GM19463 (cell line): ENCODE measurements at regions not wholly inside any gene's neighbourhood (a gene's known extent, or its start where the extent isn't known, plus 50 kb on each side); places are given as distances from the start of the nearest gene placed in this dataset.

Experiments
- ATAC-seq: cut with Tn5 transposase; IDR thresholded peaks from one replicate; pipeline ENCODE4 v1.9.1; 2021; ENCODE audit warnings: mild to moderate bottlenecking, moderate library complexity; ENCODE audit not compliant: unreplicated experiment

GRCh38 chr12:107462428-107463332 lies 222.9 kb upstream of the PWP1 start:
- no peak for ATAC-seq

- no peak for ATAC-seq
Measured at GRCh38 chr12:107464644-107465043, 221.0 kb upstream of the PWP1 start.

DNA sequence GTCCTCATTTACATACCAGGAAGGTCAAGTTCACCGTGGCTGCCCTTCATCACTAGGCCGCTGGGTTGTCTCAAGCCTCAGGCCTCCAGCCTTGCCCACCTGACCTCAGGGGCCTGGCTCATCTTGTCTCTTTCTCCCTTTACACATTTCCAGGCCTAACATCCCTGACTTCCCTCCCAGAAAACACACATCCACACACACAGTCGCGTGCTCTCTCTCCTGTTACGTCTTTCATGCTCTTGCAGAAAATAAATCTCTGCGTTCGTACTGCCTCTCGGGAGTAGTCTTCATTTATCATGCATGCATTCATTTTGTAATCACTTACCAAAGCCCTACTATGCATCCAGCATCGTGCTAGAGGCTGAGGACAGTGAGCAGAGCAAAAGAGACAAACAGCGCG lies 220.0 kb upstream of the PWP1 start:
- ATAC-seq: no peak

GRCh38 chr12:107467716-107468115 lies 217.9 kb upstream of the PWP1 start:
- ATAC-seq: no peak

GRCh38 chr12:107468182-107468581 lies 217.4 kb upstream of the PWP1 start:
- no peak for ATAC-seq

- ATAC-seq: no peak
Measured at GRCh38 chr12:107469011-107469410, 216.6 kb upstream of the PWP1 start.

DNA sequence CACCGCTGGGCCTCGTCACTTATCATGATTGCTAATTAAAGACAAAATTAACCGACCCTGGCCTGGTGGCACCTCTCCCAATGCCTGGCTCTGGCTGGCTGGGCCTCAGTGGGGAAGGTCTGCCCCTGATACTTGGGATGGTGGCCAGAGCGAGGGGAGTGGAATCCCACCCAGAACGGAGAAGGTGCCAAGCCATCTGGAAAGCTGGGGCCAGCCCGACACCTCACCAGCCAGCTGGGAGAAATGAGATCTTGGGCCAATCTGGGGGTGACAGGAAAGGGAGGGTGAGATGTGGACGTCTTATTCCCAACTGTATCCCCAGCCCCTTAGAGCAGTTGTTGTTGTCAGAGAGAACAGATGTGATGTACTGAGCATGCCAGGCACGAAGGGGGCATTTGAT lies 215.0 kb upstream of the PWP1 start:
- no peak for ATAC-seq

GRCh38 chr12:107472308-107472707 lies 213.3 kb upstream of the PWP1 start:
- no peak for ATAC-seq

DNA sequence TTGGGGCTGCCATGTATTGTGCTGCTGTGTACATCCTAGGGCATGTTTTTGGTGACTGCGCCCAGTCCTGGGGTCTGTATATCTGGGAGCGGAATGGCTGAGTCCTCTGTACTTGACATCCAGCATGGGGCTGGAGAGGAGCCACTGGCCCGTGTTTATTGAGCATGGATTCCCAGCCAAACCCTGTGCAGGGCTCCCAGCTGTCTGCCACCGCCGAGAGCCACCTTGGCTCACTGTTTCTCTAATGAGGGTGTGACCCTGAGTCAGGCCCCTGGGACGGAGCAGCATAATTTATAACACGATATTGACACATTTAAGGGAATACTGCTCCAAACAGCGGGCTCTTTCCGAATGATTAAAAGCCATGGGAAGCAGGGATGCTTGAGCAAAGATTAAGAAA lies 211.5 kb upstream of the PWP1 start:
- ATAC-seq: no peak

DNA sequence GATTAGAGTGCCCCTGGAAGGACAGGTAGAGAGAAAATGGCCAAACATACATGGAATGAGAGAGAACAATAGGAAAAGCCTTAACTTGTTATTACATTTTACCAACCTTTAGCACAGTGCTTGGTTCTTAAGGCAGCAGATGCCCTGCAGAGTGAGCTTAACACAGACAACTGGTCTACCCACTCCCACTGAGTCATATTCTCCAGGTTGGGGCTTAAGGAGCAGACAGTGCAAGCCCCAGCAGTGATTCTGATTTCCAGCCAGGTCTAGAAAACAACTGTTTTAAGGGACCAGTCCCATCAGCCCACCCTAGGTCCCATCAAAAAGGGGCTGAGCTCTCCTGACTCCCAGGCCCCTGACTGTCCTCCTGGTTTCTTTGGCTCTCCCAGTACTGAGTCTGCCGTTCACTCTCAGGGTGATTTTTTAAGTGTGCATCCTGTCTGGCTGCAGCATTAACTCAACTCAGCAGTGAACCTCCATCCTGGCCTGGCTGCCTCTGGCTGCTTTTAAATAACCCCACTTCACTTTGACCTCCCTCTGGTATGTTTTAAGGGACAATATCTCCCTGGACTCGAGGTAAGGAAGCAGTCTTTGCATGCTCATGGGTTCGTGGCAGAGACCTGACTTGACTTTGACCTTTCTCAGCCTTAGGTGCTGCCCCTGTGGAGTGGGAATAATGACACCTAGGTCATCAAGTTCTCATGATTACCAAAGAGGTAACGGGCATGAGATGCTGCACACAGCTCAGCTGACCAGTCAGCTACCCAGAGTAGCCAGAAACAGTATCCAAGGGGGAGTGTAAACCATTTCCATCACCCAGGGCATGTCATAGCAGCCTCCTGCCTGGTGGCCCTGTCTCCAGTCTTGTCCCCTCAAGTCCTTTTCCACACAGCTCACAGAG lies 210.7 kb upstream of the PWP1 start:
- ATAC-seq: no peak

- ATAC-seq: no peak
Measured at GRCh38 chr12:107475900-107476299, 209.7 kb upstream of the PWP1 start.

GRCh38 chr12:107477018-107477417 lies 208.6 kb upstream of the PWP1 start:
- no peak for ATAC-seq

DNA sequence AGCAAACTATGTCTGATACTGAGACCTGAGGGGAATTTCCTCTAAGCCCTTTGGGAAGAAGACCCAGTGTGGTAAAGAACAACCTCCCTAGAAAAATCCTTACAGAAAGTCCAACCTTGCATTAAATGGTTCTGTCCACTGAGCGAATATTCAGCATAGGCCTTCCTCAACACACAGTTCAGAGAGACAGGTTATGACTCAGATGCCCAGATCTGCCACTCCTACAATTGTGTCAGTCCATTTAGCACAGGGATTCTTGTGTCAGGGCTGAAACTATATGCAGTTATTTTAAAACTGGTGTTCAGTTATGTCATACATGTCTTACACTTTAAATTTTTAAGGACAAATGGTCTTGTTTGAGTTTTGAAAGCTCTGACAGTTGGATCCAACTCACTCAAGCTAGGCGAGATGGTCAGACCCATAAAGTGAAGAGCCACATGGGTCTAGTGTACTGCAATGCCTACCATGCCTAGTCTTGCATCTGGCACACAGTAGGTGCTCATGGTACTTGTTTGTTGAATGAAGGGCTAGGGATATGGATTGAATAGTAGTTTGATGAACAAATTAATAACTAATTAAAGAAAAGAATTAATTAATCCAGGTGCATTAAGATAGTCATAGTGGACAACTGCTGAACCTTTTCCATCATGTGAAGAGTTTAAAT lies 207.5 kb upstream of the PWP1 start:
- ATAC-seq: no peak

- ATAC-seq: no peak
Measured at GRCh38 chr12:107478881-107479280, 206.7 kb upstream of the PWP1 start.

DNA sequence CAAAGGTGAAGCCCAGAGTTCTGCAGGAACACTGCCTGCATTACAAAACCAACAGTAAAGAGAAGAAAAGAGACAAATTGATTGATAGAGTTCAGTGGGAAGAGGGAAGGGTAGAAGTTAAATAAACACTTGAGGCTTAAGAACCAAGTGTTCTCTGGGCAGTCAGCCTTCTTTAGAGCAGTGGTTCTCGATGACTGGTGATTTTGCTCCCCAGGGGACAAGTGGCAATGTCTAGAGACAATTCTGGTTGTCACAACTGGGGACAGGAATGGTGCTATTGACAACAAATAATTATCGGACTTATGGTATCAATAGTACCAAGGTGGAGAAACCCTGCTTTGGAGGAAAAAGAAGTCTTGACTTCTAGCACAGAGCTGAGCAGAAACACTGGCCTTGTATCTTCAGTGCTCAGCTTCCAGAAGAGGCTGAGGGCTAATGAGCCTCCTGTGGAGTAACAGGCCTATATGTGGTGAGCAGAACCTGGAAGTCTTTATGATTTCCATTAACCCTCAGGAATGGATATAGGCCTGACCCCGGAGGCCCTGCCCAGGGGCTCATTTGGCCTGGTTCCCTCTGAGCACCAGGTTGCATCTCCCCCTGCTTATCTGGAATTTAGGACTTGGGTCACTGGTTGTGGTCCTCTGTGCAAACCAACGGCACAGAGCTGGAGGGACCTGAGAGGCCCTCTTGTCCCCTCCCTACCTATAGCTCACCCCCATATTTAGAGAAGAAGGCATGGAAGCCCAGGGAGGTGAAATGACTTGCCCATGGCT lies 204.6 kb upstream of the PWP1 start:
- no peak for ATAC-seq

DNA sequence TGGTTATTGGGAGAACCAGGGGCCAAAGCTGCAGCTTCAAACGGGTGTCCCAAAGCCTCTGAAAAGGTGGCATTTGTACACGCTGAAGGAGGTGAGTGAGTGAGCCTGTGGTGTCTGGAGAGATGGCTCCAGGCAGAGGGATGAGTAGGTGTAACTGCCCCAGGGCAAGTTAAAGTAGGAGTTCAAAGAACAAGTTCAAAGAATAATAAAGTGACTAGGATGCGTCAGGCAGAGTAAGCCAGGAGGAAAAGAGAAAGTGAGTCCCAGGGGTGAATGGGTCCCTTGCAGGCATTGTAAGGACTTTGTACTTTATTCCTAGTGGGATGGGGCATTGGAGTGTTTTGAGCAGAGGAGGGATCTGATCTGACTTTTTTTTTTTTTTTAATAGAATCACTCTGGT lies 201.4 kb upstream of the PWP1 start:
- ATAC-seq: no peak

- no peak for ATAC-seq
Measured at GRCh38 chr12:107484941-107485340, 200.7 kb upstream of the PWP1 start.

- ATAC-seq: no peak
Measured at GRCh38 chr12:107485731-107486130, 199.9 kb upstream of the PWP1 start.

DNA sequence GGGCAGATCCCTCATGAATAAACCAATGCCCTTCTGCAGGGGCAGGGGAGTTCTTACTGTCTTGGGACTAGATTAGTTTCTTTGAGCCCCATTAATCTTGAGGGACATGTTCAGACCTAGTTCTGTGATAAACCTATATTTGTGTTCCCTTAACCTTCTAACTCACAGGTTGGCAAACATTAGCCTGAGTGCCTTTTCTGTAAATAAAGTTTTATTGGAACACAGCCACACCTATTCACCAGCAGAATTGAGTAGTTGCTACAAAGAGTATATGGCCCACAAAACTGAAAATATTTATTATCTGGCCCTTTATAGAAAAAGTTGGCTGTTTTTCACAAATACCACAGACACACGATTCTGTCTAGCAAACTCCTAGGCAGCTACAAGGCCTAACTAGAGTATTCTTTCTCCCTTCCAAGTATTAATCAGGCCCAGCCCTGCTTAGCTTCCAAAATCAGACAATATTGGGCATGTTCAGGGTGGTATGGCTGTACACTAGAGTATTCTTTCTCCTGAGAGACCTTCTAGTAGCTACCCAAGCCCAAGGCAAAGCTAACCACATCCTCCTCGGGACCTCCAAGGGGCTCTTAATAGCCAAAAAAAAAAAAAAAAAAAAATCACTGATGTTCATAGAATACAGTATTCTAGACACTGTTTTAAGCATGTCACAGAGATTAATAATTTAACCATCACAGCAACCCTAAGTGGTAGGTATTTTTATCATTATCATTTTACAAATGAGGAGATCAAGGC lies 199.3 kb upstream of the PWP1 start:
- ATAC-seq: no peak
